Keratinocyte (primary cell): ENCODE measurements at regions not wholly inside any gene's neighbourhood (a gene's known extent, or its start where the extent isn't known, plus 50 kb on each side); places are given as distances from the start of the nearest gene placed in this dataset.

Source experiments
- DNase-seq: peaks from one replicate; pipeline ENCODE4 v3.0.0-alpha.2; 2011; ENCODE audit warnings: low read depth, missing footprints, low spot score
- FAIRE-seq: peaks from 2 replicates; lab custom pipeline; 2011; peaks lifted over from hg19 to GRCh38; lab: Jason Lieb, UNC
- H2AFZ ChIP-seq: 2 replicates; pipeline ENCODE4 v1.6.0; 2012; ENCODE audit warnings: low read length, control low read depth, inconsistent platforms; ENCODE audit not compliant: control insufficient read depth
- H3K27ac ChIP-seq: 2 replicates; pipeline ENCODE4 v1.5.1; 2011; ENCODE audit warnings: low read length; ENCODE audit not compliant: control insufficient read depth, insufficient read depth
- H3K27me3 ChIP-seq: 3 replicates; pipeline ENCODE4 v1.6.0; 2011; ENCODE audit warnings: low read length; ENCODE audit not compliant: control insufficient read depth, insufficient read depth; ENCODE audit errors: extremely low read depth
- H3K36me3 ChIP-seq, 2 experiments: 2 replicates in 1 of 2; 3 replicates in 1 of 2; pipeline ENCODE4 v1.5.1; 2011; ENCODE audit warnings: low read length in 2 of 2, mild to moderate bottlenecking in 1 of 2; ENCODE audit not compliant: control insufficient read depth in 2 of 2, insufficient read depth in 2 of 2; ENCODE audit errors: extremely low read depth in 1 of 2
- H3K4me1 ChIP-seq: 3 replicates; pipeline ENCODE4 v1.5.1; 2011; ENCODE audit warnings: low read length; ENCODE audit not compliant: control insufficient read depth, insufficient read depth; ENCODE audit errors: extremely low read depth
- H3K4me2 ChIP-seq: 3 replicates; pipeline ENCODE4 v1.6.0; 2011; ENCODE audit warnings: low read depth, low read length; ENCODE audit not compliant: control insufficient read depth, insufficient read depth; ENCODE audit errors: extremely low read depth
- H3K4me3 ChIP-seq, 3 experiments: fragments of 200-600 bp in 1 of 3; sonication (generic) in 1 of 3; 2 replicates in 2 of 3; 3 replicates in 1 of 3; pipeline ENCODE4 v1.5.1; 2011 to 2016; ENCODE audit warnings: low read length in 3 of 3, mild to moderate bottlenecking in 3 of 3, control low read depth in 2 of 3, inconsistent platforms in 1 of 3, low read depth in 1 of 3, mixed read lengths in 1 of 3, mixed run types in 1 of 3, moderate library complexity in 1 of 3; ENCODE audit not compliant: control insufficient read depth in 2 of 3, insufficient read depth in 2 of 3; ENCODE audit errors: extremely low read depth in 1 of 3
- H3K79me2 ChIP-seq: 2 replicates; pipeline ENCODE4 v1.6.0; 2012; ENCODE audit warnings: low read length; ENCODE audit not compliant: control insufficient read depth, insufficient read depth
- H3K9ac ChIP-seq: 3 replicates; pipeline ENCODE4 v1.6.0; 2011; ENCODE audit warnings: low read length; ENCODE audit not compliant: control insufficient read depth, insufficient read depth; ENCODE audit errors: extremely low read depth
- H3K9me1 ChIP-seq: 3 replicates; pipeline ENCODE4 v1.6.0; 2011; ENCODE audit warnings: low read length; ENCODE audit not compliant: control insufficient read depth, insufficient read depth; ENCODE audit errors: extremely low read depth
- H3K9me3 ChIP-seq: 2 replicates; pipeline ENCODE4 v1.5.1; 2012; ENCODE audit warnings: low read depth, low read length; ENCODE audit not compliant: control insufficient read depth
- H4K20me1 ChIP-seq: 3 replicates; pipeline ENCODE4 v1.6.0; 2011; ENCODE audit warnings: low read length; ENCODE audit not compliant: control insufficient read depth, insufficient read depth; ENCODE audit errors: extremely low read depth
- CTCF ChIP-seq, 3 experiments: IDR thresholded peaks in 1 of 3; conservative IDR thresholded peaks in 1 of 3; optimal IDR thresholded peaks in 1 of 3; 2 replicates in 2 of 3; 3 replicates in 1 of 3; pipeline versions ENCODE3 to v1.5.1; 2011; ENCODE audit warnings: low read length in 3 of 3, mild to moderate bottlenecking in 3 of 3, moderate library complexity in 2 of 3, control low read depth in 1 of 3, inconsistent platforms in 1 of 3; ENCODE audit not compliant: insufficient read depth in 2 of 3; ENCODE audit errors: extremely low read depth in 1 of 3
- EZH2 ChIP-seq: IDR thresholded peaks from one replicate; pipeline ENCODE4 v1.6.1; 2012; ENCODE audit warnings: inconsistent platforms, mild to moderate bottlenecking, low read length, moderate library complexity
- dilution Hi-C: fragments of 300-500 bp; cut with MboI; formaldehyde crosslinking; loops from one replicate; pipeline ENCODE4 v1.7.0; 2020; ENCODE audit warnings: low sequenced_read_pairs; ENCODE audit not compliant: extremely low pct_ligation_motif_present

GRCh38 chr10:84820596-84820995 is 492.2 kb downstream of the CCSER2 start:
- DNase-seq, result no peak
- TF ChIP-seq EZH2 (no peak), CTCF (optimal IDR thresholded peaks at IDR 0.05 in 1 of 3, IDR thresholded peaks at IDR 0.05 in 1 of 3, conservative IDR thresholded peaks at IDR 0.05 in 1 of 3; ENCODE audit: extremely low read depth in 1 of 3, insufficient read depth in 2 of 3, low read length in 3 of 3) (no peak)
- H3K27ac ChIP-seq, result peak overlapping the region; percentile 7
- H3K4me3 ChIP-seq, result peak overlapping the region in 1 of 3 experiments; percentile 12
- dilution Hi-C loops, result no loop called here
- no peaks in the 10 kb centered on the region for H3K9me1 ChIP-seq
- H4K20me1 ChIP-seq, result no peaks in the 10 kb centered on the region
- H3K9ac ChIP-seq, result no peak overlapping the region
- no peaks in the 10 kb centered on the region for H3K9me3 ChIP-seq
- no peaks in the 10 kb centered on the region for H3K79me2 ChIP-seq
- H3K36me3 ChIP-seq, result no peaks in the 10 kb centered on the region
- H2AFZ ChIP-seq, result peak overlapping the region; percentile 71
- H3K4me2 ChIP-seq, result peak overlapping the region; percentile 63
- no peaks in the 10 kb centered on the region for H3K27me3 ChIP-seq
- no peak for FAIRE-seq
- peaks cover 10% of the 10 kb centered on the region for H3K4me1 ChIP-seq

- FAIRE-seq (no peak), DNase-seq (no peak)
- no peak overlapping the region for H2AFZ ChIP-seq
- no peaks in the 10 kb centered on the region for H3K27me3 ChIP-seq
- H3K9me1 ChIP-seq, result no peaks in the 10 kb centered on the region
- H3K27ac ChIP-seq, result no peak overlapping the region
- H3K4me2 ChIP-seq, result no peak overlapping the region
- no peaks in the 10 kb centered on the region for H3K79me2 ChIP-seq
- dilution Hi-C loops, result no loop called here
- no peaks in the 10 kb centered on the region for H3K9me3 ChIP-seq
- no peak overlapping the region for H3K4me3 ChIP-seq
- H4K20me1 ChIP-seq, result no peaks in the 10 kb centered on the region
- H3K36me3 ChIP-seq, result no peaks in the 10 kb centered on the region
- TF ChIP-seq EZH2 (no peak), CTCF (optimal IDR thresholded peaks at IDR 0.05 in 1 of 3, IDR thresholded peaks at IDR 0.05 in 1 of 3, conservative IDR thresholded peaks at IDR 0.05 in 1 of 3; ENCODE audit: extremely low read depth in 1 of 3, insufficient read depth in 2 of 3, low read length in 3 of 3) (no peak)
- no peak overlapping the region for H3K9ac ChIP-seq
- H3K4me1 ChIP-seq, result peaks cover 10% of the 10 kb centered on the region
Measured at GRCh38 chr10:84822931-84823630, 494.7 kb downstream of the CCSER2 start.
